ENCODE measurements at regions not wholly inside any gene's neighbourhood (a gene's known extent, or its start where the extent isn't known, plus 50 kb on each side); places are given as distances from the start of the nearest gene placed in this dataset.
A peak's percentile ranks its signal among the peaks of the same experiment; 100 is the strongest.

DNA sequence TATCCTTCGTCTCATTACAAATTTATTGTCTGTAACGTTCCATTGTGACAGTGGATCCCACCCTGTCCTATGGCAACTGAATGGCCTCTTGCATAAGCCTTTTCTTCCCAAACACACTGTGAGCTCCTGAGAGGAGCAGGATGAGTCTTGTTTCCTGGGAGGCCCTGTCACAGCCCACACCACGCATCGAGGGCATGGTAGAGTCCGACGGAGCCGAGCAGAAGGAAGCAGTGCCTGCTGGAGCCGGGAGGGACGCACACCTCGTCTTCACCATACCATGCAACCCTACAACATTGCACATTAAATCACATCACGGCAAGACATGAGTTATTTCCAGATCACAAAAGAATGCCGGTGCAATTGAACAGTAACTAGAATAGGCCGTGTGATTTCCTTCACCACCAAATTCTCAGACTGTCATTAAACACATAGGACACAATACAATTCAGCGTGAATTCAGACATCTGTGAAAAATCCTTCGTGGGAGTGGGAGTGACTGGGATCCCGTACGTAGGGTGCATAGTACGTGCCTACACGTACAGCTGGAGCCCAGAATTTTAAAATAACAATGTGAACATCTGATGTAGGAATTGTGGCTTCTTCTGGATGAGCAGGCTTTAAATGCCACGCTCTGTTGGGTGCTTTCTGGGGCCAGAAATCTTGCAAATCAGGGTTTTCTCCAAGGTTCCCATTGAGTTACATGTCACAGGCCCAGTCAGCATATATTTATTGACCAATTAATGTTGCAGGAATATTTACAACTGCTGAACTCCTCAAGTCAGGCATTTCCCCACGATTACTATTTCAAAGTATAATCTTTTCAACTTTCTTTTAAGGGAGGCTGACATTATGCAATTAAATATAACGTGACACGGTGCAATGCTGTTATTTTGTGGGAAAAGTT is 201.8 kb downstream of the TTLL2 start:
- Mint-ChIP-seq H3K36me3 (no peaks in the 10 kb centered on the region), H3K4me3 (no peak overlapping the region), H3K4me1 (peaks cover 15% of the 10 kb centered on the region), H3K9me3 (no peaks in the 10 kb centered on the region), H3K27ac (peak overlapping the region; percentile 79), H3K27me3 (ENCODE audit: low read depth) (peaks cover 11% of the 10 kb centered on the region)
- TF ChIP-seq, protein P1, sequence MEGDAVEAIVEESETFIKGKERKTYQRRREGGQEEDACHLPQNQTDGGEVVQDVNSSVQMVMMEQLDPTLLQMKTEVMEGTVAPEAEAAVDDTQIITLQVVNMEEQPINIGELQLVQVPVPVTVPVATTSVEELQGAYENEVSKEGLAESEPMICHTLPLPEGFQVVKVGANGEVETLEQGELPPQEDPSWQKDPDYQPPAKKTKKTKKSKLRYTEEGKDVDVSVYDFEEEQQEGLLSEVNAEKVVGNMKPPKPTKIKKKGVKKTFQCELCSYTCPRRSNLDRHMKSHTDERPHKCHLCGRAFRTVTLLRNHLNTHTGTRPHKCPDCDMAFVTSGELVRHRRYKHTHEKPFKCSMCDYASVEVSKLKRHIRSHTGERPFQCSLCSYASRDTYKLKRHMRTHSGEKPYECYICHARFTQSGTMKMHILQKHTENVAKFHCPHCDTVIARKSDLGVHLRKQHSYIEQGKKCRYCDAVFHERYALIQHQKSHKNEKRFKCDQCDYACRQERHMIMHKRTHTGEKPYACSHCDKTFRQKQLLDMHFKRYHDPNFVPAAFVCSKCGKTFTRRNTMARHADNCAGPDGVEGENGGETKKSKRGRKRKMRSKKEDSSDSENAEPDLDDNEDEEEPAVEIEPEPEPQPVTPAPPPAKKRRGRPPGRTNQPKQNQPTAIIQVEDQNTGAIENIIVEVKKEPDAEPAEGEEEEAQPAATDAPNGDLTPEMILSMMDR (IDR thresholded peaks at IDR 0.05; ENCODE audit: unreplicated experiment): no peak
- DNase-seq (ENCODE audit: low spot score in 2 of 2, unreplicated experiment in 2 of 2): no peak

DNA sequence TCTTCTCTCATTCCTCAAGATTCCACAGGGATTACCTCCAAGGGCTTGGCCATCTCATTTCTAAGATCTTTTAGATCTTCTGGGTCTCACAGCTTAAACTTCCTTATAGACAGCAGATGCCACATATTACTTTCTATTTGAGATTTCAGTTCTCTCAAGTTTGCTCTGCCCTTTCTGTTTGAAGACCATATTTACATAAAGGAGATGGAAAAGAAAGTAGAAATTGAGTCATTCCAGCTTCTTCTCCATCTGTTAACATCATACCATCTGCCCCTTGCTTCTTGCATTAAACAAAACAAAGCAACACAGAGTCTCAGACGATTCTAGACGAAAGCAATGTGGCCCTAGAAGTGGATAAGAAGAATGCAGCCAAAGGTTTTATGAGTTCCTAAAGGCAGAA is 203.4 kb downstream of the TTLL2 start:
- TF ChIP-seq, protein P1 (IDR thresholded peaks at IDR 0.05; ENCODE audit: unreplicated experiment): no peak
- no peaks in the 10 kb centered on the region for H3K9me3 Mint-ChIP-seq

DNA sequence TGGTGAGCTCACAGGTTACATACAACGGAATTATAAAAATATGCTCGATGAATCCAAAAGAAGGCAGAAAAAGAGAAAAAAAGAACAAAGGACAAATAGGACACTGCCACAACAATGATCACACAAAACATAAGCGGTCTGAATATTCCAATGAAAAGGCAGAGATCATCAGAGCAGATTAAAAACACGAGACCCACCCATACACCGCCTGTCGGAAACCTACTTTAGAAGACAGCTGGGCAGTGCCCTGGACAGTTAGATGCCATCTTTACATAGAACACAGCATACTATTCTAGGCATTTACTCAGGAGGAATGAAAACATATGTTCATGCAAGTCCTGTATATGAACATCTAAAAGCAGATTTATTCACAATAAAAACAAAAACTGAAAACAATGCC is 204.1 kb downstream of the TTLL2 start:
- H3K27me3 Mint-ChIP-seq (ENCODE audit: low read depth): peaks cover 7% of the 10 kb centered on the region
- TF ChIP-seq, protein P1 (IDR thresholded peaks at IDR 0.05; ENCODE audit: unreplicated experiment): no peak
- H3K4me3 Mint-ChIP-seq: no peak overlapping the region
- no peak for DNase-seq (ENCODE audit: low spot score in 2 of 2, unreplicated experiment in 2 of 2)
- H3K4me1 Mint-ChIP-seq: peaks cover 20% of the 10 kb centered on the region
- no peaks in the 10 kb centered on the region for H3K9me3 Mint-ChIP-seq
- H3K36me3 Mint-ChIP-seq: no peaks in the 10 kb centered on the region
- H3K27ac Mint-ChIP-seq: no peak overlapping the region

More for the DNA sequence above, 203.4 kb downstream of the TTLL2 start:
- Mint-ChIP-seq H3K27ac (no peak overlapping the region), H3K4me3 (no peak overlapping the region), H3K4me1 (peaks cover 20% of the 10 kb centered on the region), H3K36me3 (no peaks in the 10 kb centered on the region), H3K27me3 (ENCODE audit: low read depth) (peaks cover 7% of the 10 kb centered on the region)
- no peak for DNase-seq (ENCODE audit: low spot score in 2 of 2, unreplicated experiment in 2 of 2)

DNA sequence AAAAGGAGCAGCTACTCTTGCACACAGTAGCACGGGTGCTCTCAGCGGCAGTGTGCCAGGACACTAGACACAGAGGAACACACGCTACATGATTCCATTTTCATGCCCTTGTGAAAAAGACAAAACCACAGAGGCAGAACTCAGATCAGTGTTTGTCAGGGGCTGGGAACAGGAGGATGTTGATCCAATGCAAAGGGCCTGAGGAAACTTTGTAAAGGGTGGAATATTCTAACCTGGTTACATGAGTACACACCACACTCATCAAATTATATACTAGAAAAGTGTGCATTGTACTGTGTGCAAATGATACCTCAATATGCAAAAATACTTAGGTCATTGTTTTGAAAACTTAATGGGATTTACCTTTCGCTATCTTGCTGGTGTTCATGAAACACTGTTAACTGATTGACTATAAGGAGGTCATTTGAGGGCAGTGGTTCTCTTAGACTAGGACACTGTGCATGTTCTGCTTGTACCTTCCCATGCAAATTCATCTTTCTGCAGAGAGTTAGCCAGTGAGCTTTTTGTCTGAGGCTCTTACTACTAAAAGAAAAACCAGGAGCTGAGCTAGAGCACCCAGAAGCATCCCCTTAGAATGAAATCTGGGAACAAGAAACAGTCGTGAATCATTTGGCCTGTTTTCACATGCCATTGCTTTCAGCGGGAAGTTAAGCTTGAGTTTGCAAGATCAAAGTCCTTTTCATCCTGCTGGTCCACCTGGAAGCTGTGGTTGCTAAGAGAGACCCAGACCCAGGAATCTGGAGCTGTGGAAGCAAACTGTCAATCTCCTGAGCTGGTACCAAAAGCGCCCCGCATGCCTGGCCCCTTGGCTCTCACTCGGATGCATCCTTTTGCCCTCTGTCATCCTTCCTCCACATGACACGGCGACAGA is 204.8 kb downstream of the TTLL2 start:
- Mint-ChIP-seq H3K36me3 (no peaks in the 10 kb centered on the region), H3K27me3 (ENCODE audit: low read depth) (peaks cover 7% of the 10 kb centered on the region), H3K27ac (no peak overlapping the region), H3K9me3 (no peaks in the 10 kb centered on the region), H3K4me1 (peaks cover 20% of the 10 kb centered on the region), H3K4me3 (no peak overlapping the region)
- DNase-seq (ENCODE audit: low spot score in 2 of 2, unreplicated experiment in 2 of 2): no peak
- TF ChIP-seq, protein P1 (IDR thresholded peaks at IDR 0.05; ENCODE audit: unreplicated experiment): no peak

DNA sequence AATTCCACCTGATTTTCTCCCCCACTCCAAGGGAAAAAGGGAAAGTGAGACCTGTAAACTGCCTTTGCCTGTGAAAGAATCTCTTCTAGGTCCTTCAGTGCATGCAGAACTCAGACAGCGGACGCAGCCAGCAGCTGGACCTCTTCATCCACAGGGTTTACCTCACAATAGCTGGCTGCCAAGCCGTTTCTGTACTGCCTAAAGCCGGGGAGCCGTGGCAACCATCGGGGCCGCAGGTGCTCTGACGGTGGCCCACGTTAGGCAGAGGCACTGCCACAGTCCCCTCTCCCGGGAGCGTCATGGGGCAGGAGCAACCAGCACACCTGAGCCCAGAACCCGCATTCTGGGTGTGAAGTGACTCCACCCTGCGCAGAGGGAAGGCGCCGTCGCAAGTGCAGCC is 206.1 kb downstream of the TTLL2 start:
- peaks cover 7% of the 10 kb centered on the region for H3K27me3 Mint-ChIP-seq (ENCODE audit: low read depth)
- H3K27ac Mint-ChIP-seq: no peak overlapping the region
- peaks cover 19% of the 10 kb centered on the region for H3K4me1 Mint-ChIP-seq
- DNase-seq (ENCODE audit: low spot score in 2 of 2, unreplicated experiment in 2 of 2): no peak
- H3K4me3 Mint-ChIP-seq: no peak overlapping the region
- TF ChIP-seq, protein P1 (IDR thresholded peaks at IDR 0.05; ENCODE audit: unreplicated experiment): no peak
- no peaks in the 10 kb centered on the region for H3K9me3 Mint-ChIP-seq
- H3K36me3 Mint-ChIP-seq: no peaks in the 10 kb centered on the region

Measured in mesothelial cell of epicardium (in vitro differentiated cells).